GM23248 (cell line): ENCODE measurements at regions not wholly inside any gene's neighbourhood (a gene's known extent, or its start where the extent isn't known, plus 50 kb on each side); places are given as distances from the start of the nearest gene placed in this dataset.

ENCODE experiments used
- EZH2 ChIP-seq: fragments of 200-600 bp; sonication (generic); IDR thresholded peaks from 2 replicates; pipeline ENCODE4 v1.6.1; 2018; ENCODE audit warnings: antibody characterized with exemption, mild to moderate bottlenecking; ENCODE audit not compliant: insufficient read depth, poor library complexity, severe bottlenecking
- EZH2phosphoT487 ChIP-seq: fragments of 200-600 bp; sonication (generic); IDR thresholded peaks from 2 replicates; pipeline ENCODE4 v1.6.1; 2018; ENCODE audit warnings: antibody characterized with exemption, moderate library complexity, mild to moderate bottlenecking, low read depth; ENCODE audit not compliant: insufficient read depth

DNA sequence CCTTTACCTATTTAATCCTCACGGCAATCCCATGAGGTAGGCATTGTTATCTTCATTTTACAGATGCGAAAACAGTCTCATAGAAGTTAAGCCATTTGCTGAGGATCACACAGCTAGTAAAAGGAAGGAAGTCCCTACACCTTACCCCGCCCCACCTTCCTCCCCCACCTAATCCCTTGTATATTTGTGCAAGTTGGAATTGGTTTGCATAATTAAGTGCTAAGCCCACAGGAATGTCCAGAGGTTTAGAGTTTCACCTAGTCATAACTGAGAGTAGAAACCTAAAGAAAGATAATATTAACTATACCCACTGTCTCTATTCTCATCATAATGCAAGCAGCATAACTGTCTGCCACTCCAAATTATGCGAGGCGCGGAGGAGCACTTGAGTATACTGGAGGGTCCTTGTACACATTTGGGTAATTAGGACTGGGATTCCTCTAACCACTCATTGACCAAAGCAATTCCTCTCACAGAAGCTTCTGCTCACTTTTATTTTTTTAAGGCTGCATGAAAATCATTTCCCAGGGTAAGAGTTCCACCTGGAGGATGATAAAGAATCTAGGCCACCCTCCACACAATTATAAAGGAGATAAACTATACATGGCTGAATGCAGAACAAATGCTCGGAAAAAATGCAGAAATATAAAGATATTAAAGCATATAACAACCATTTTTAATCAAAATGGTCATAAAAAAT lies 199.9 kb downstream of the FAM181B start:
- TF ChIP-seq EZH2phosphoT487 (no peak), EZH2 (no peak)
